Progenitor cell of endocrine pancreas (in vitro differentiated cells): ENCODE measurements at regions not wholly inside any gene's neighbourhood (a gene's known extent, or its start where the extent isn't known, plus 50 kb on each side); places are given as distances from the start of the nearest gene placed in this dataset.

ENCODE experiments used
- DNase-seq: peaks from one replicate; pipeline ENCODE4 v3.0.0; 2021; ENCODE audit warnings: low spot score; ENCODE audit not compliant: unreplicated experiment
- H3K27ac Mint-ChIP-seq: 2 replicates; pipeline ENCODE4 v1.8.0; 2021; ENCODE audit warnings: mild to moderate bottlenecking, moderate library complexity, mixed read lengths
- H3K27me3 Mint-ChIP-seq: 2 replicates; pipeline ENCODE4 v1.8.0; 2021; ENCODE audit warnings: mixed read lengths
- H3K36me3 Mint-ChIP-seq: 2 replicates; pipeline ENCODE4 v1.8.0; 2022; ENCODE audit warnings: mixed read lengths; ENCODE audit not compliant: insufficient read depth
- H3K4me1 Mint-ChIP-seq: 2 replicates; pipeline ENCODE4 v1.8.0; 2021; ENCODE audit warnings: low read depth, mixed read lengths
- H3K4me3 Mint-ChIP-seq: 2 replicates; pipeline ENCODE4 v1.8.0; 2021; ENCODE audit warnings: low read depth, mild to moderate bottlenecking, moderate library complexity, mixed read lengths
- H3K9me3 Mint-ChIP-seq: 2 replicates; pipeline ENCODE4 v1.8.0; 2021; ENCODE audit warnings: low read depth, mixed read lengths
- CTCF ChIP-seq: fragments of 200-600 bp; sonication (generic); IDR thresholded peaks from one replicate; pipeline ENCODE4 v1.5.0; 2021; ENCODE audit warnings: antibody characterized with exemption, mild to moderate bottlenecking; ENCODE audit not compliant: unreplicated experiment

- H3K4me1 Mint-ChIP-seq = peaks cover 10% of the 10 kb centered on the region
- no peak overlapping the region for H3K4me3 Mint-ChIP-seq
- no peak for DNase-seq
- H3K27ac Mint-ChIP-seq = peak overlapping the region; percentile 49
- no peaks in the 10 kb centered on the region for H3K36me3 Mint-ChIP-seq
- TF ChIP-seq CTCF = no peak
- peaks cover 22% of the 10 kb centered on the region for H3K27me3 Mint-ChIP-seq
- no peaks in the 10 kb centered on the region for H3K9me3 Mint-ChIP-seq
Observed at GRCh38 chr18:34491719-34492118, 218.4 kb upstream of the DTNA start.

DNA sequence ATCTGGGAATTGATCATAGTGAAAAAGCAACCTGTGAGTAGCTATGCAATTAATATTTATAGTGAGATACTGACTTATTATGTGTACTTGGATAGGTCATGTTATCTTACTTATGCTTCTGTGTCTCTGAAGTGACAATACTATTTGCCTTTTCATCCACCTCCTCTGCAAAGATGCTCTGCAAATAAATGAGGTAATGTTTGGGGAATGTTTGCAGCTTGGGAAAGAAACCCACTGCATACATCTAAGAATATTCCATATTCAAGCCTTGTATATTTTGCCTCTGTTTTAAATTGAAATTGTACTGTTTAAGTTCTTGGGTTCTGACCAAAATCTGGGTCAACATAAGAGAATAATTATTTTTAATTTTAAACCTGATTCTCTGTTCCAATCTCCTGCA, 217.4 kb upstream of the DTNA start:
- DNase-seq = no peak
- Mint-ChIP-seq H3K27me3 (peaks cover 26% of the 10 kb centered on the region), H3K27ac (peak overlapping the region; percentile 96)

DNA sequence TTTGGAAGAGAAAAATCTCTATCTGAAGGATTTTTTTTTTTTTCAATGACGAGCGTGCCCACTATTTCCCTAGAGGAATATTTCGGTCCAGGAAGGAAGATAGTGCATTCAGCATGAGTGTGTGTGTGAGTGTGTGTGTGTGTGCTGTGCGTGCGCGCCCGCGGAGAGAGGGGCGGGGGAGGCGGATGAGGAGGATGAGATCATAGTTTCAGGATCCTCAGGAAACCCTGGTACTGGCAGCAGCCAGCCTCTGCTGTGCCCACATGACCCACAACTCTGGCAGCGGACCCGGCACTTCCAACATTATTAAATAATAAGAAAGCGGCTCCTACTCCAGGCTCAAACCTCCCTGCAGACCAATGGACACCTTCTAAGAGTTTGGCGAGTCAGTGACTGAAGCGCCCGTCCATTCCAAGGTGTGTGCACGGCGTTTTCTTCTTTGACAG, 217.0 kb upstream of the DTNA start:
- Mint-ChIP-seq H3K4me1 (peaks cover 10% of the 10 kb centered on the region), H3K27me3 (peaks cover 26% of the 10 kb centered on the region), H3K27ac (peak overlapping the region; percentile 96), H3K9me3 (no peaks in the 10 kb centered on the region), H3K36me3 (no peaks in the 10 kb centered on the region), H3K4me3 (peak overlapping the region; percentile 88)
- DNase-seq = peak; percentile 37
- no peak for TF ChIP-seq CTCF

More for the DNA sequence above, 217.4 kb upstream of the DTNA start:
- TF ChIP-seq CTCF = no peak
- peak overlapping the region; percentile 88 for H3K4me3 Mint-ChIP-seq
- no peaks in the 10 kb centered on the region for H3K36me3 Mint-ChIP-seq
- H3K4me1 Mint-ChIP-seq = peaks cover 10% of the 10 kb centered on the region
- H3K9me3 Mint-ChIP-seq = no peaks in the 10 kb centered on the region

GRCh38 chr18:34493566-34494358, 216.3 kb upstream of the DTNA start:
- peak overlapping the region; percentile 88 for H3K4me3 Mint-ChIP-seq
- peaks cover 26% of the 10 kb centered on the region for H3K27me3 Mint-ChIP-seq
- peaks cover 10% of the 10 kb centered on the region for H3K4me1 Mint-ChIP-seq
- H3K9me3 Mint-ChIP-seq = no peaks in the 10 kb centered on the region
- DNase-seq = peak; percentile 29
- H3K36me3 Mint-ChIP-seq = no peaks in the 10 kb centered on the region
- no peak for TF ChIP-seq CTCF
- H3K27ac Mint-ChIP-seq = peak overlapping the region; percentile 74

DNA sequence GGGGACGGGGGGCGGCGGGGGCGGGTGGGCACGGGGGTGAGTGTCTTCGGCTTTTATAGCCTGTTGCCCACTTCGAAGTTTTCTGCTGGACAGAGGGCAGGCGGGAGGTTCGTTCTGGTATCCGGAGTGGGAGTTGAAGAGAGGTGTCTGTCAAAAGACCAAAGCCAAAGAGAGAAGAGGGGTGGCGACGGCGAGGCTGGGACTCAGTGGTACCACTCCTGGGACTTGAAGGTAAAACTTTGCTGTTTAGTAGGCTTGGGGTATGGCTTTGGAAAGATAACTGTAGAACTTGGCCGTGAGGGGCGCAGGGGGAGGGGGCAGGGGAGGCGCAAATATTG, 215.8 kb upstream of the DTNA start:
- no peak for DNase-seq
- Mint-ChIP-seq H3K4me1 (peaks cover 10% of the 10 kb centered on the region), H3K36me3 (no peaks in the 10 kb centered on the region), H3K27me3 (peaks cover 26% of the 10 kb centered on the region), H3K27ac (peak overlapping the region; percentile 89), H3K9me3 (no peaks in the 10 kb centered on the region), H3K4me3 (peak overlapping the region; percentile 84)
- TF ChIP-seq CTCF = no peak
